NCI-H1105 (cell line): ENCODE measurements at regions not wholly inside any gene's neighbourhood (a gene's known extent, or its start where the extent isn't known, plus 50 kb on each side); places are given as distances from the start of the nearest gene placed in this dataset.

Experiments used
- DNase-seq: peaks from one replicate; lab custom pipeline; 2025; lab: John Stamatoyannopoulos, UW

- DNase-seq = no peak
Measured at GRCh38 chr12:59084511-59085375, 164.4 kb upstream of the LRIG3 start.

GRCh38 chr12:59082952-59083351 lies 162.6 kb upstream of the LRIG3 start:
- DNase-seq = no peak

- no peak for DNase-seq
Measured at GRCh38 chr12:59080101-59080500, 159.8 kb upstream of the LRIG3 start.

GRCh38 chr12:59079472-59079871 lies 159.2 kb upstream of the LRIG3 start:
- no peak for DNase-seq

GRCh38 chr12:59079002-59079401 lies 158.7 kb upstream of the LRIG3 start:
- DNase-seq = no peak

GRCh38 chr12:59077575-59078426 lies 157.5 kb upstream of the LRIG3 start:
- DNase-seq = no peak

GRCh38 chr12:59077153-59077552 lies 156.8 kb upstream of the LRIG3 start:
- no peak for DNase-seq

GRCh38 chr12:59076622-59077021 lies 156.3 kb upstream of the LRIG3 start:
- DNase-seq = no peak

GRCh38 chr12:59075968-59076490 lies 155.7 kb upstream of the LRIG3 start:
- no peak for DNase-seq

- no peak for DNase-seq
Measured at GRCh38 chr12:59075141-59075540, 154.8 kb upstream of the LRIG3 start.

- no peak for DNase-seq
Measured at GRCh38 chr12:59070322-59070933, 150.1 kb upstream of the LRIG3 start.

- no peak for DNase-seq
Measured at GRCh38 chr12:59069516-59069915, 149.2 kb upstream of the LRIG3 start.

GRCh38 chr12:59068436-59068835 lies 148.1 kb upstream of the LRIG3 start:
- no peak for DNase-seq

- DNase-seq = no peak
Measured at GRCh38 chr12:59067083-59067482, 146.8 kb upstream of the LRIG3 start.

GRCh38 chr12:59066445-59066844 lies 146.1 kb upstream of the LRIG3 start:
- no peak for DNase-seq

- no peak for DNase-seq
Measured at GRCh38 chr12:59059088-59059935, 139.0 kb upstream of the LRIG3 start.

GRCh38 chr12:59056966-59057365 lies 136.7 kb upstream of the LRIG3 start:
- DNase-seq = no peak

- no peak for DNase-seq
Measured at GRCh38 chr12:59055204-59055860, 135.0 kb upstream of the LRIG3 start.

GRCh38 chr12:59053266-59053899 lies 133.1 kb upstream of the LRIG3 start:
- DNase-seq = peak; percentile 44

- no peak for DNase-seq
Measured at GRCh38 chr12:59046763-59047534, 126.6 kb upstream of the LRIG3 start.
